Mesothelial cell of epicardium (in vitro differentiated cells): ENCODE measurements at regions not wholly inside any gene's neighbourhood (a gene's known extent, or its start where the extent isn't known, plus 50 kb on each side); places are given as distances from the start of the nearest gene placed in this dataset.
"Not testable (repeated sequence)": the region's sequence is repeated elsewhere in the genome, so short reads cannot be mapped to it uniquely, and the experiment has no call there.

Experiments used
- DNase-seq, 2 experiments: peaks; one replicate each; pipeline ENCODE4 v3.0.0; 2021; ENCODE audit warnings: low spot score in 2 of 2; ENCODE audit not compliant: unreplicated experiment in 2 of 2
- H3K27ac Mint-ChIP-seq: 2 replicates; pipeline ENCODE4 v1.8.0; 2021; ENCODE audit warnings: mixed read lengths
- H3K27me3 Mint-ChIP-seq: 2 replicates; pipeline ENCODE4 v1.8.0; 2021; ENCODE audit warnings: low read depth, mixed read lengths
- H3K36me3 Mint-ChIP-seq: 2 replicates; pipeline ENCODE4 v1.8.0; 2021; ENCODE audit warnings: mixed read lengths
- H3K4me1 Mint-ChIP-seq: 2 replicates; pipeline ENCODE4 v1.8.0; 2021; ENCODE audit warnings: mixed read lengths
- H3K4me3 Mint-ChIP-seq: 2 replicates; pipeline ENCODE4 v1.8.0; 2021; ENCODE audit warnings: mild to moderate bottlenecking, moderate library complexity, mixed read lengths
- H3K9me3 Mint-ChIP-seq: 2 replicates; pipeline ENCODE4 v1.8.0; 2021; ENCODE audit warnings: mixed read lengths
- TF ChIP-seq, protein P1 (sequence below): fragments of 200-600 bp; sonication (generic); IDR thresholded peaks from one replicate; pipeline ENCODE4 v1.5.0; 2021; ENCODE audit warnings: antibody characterized with exemption; ENCODE audit not compliant: unreplicated experiment

GRCh38 chr15:26043018-26043417 is 179.9 kb upstream of the ATP10A start:
- Mint-ChIP-seq H3K36me3 (no peaks in the 10 kb centered on the region), H3K4me3 (no peak overlapping the region)
- TF ChIP-seq, protein P1, sequence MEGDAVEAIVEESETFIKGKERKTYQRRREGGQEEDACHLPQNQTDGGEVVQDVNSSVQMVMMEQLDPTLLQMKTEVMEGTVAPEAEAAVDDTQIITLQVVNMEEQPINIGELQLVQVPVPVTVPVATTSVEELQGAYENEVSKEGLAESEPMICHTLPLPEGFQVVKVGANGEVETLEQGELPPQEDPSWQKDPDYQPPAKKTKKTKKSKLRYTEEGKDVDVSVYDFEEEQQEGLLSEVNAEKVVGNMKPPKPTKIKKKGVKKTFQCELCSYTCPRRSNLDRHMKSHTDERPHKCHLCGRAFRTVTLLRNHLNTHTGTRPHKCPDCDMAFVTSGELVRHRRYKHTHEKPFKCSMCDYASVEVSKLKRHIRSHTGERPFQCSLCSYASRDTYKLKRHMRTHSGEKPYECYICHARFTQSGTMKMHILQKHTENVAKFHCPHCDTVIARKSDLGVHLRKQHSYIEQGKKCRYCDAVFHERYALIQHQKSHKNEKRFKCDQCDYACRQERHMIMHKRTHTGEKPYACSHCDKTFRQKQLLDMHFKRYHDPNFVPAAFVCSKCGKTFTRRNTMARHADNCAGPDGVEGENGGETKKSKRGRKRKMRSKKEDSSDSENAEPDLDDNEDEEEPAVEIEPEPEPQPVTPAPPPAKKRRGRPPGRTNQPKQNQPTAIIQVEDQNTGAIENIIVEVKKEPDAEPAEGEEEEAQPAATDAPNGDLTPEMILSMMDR: no peak

GRCh38 chr15:26038693-26039092 is 175.6 kb upstream of the ATP10A start:
- H3K9me3 Mint-ChIP-seq: peaks cover 16% of the 10 kb centered on the region
- TF ChIP-seq, protein P1: no peak
- H3K4me1 Mint-ChIP-seq: no peaks in the 10 kb centered on the region
- no peaks in the 10 kb centered on the region for H3K36me3 Mint-ChIP-seq
- DNase-seq: no peak
- H3K27ac Mint-ChIP-seq: no peak overlapping the region
- H3K27me3 Mint-ChIP-seq: no peaks in the 10 kb centered on the region
- no peak overlapping the region for H3K4me3 Mint-ChIP-seq

More at GRCh38 chr15:26043018-26043417, 179.9 kb upstream of the ATP10A start:
- no peak for DNase-seq
- Mint-ChIP-seq H3K27ac (no peak overlapping the region), H3K27me3 (peaks cover 6% of the 10 kb centered on the region), H3K9me3 (peaks cover 16% of the 10 kb centered on the region), H3K4me1 (no peaks in the 10 kb centered on the region)

GRCh38 chr15:26037369-26037768 is 174.2 kb upstream of the ATP10A start:
- Mint-ChIP-seq H3K36me3 (no peaks in the 10 kb centered on the region), H3K4me1 (peaks cover 2% of the 10 kb centered on the region), H3K27me3 (no peaks in the 10 kb centered on the region), H3K4me3 (no peak overlapping the region), H3K27ac (no peak overlapping the region), H3K9me3 (peaks cover 16% of the 10 kb centered on the region)
- TF ChIP-seq, protein P1: no peak
- no peak for DNase-seq

GRCh38 chr15:26033493-26033892 is 170.4 kb upstream of the ATP10A start:
- no peak overlapping the region for H3K4me3 Mint-ChIP-seq
- DNase-seq: no peak
- H3K27me3 Mint-ChIP-seq: peaks cover 4% of the 10 kb centered on the region
- no peaks in the 10 kb centered on the region for H3K9me3 Mint-ChIP-seq
- H3K27ac Mint-ChIP-seq: no peak overlapping the region
- peaks cover 6% of the 10 kb centered on the region for H3K4me1 Mint-ChIP-seq
- H3K36me3 Mint-ChIP-seq: no peaks in the 10 kb centered on the region
- TF ChIP-seq, protein P1: no peak

DNA sequence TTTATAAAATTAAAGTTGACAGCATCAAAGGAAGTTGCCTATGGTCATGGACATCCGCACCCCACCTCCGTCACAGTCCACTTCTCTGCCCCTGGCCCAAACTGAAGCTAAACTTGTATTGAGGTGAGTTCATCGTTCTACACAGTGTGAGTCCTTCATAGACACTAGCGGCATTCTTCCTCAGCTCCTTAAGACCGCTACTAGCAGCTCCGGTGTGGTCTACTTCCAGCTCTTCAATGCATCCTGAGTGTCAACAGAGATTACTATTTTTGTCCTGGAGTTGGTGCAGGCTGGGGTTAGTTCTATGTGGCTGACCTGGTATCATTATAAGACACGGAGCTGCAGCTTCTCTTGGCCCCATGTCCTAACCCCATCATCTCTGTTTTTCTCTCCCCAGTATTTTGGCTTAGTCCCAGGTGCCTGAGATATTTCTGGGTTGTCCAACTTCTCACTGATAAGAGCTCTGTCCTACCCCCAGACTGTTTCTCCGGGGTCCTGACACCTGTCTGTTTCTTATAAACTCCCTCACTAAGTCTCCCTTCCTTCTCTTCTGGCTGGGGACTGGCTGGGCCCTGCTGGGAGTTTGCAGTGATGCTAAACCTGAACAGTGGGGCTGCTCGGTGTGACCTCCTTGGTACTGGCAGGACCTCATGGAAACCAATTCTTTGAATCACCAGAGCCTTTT is 169.2 kb upstream of the ATP10A start:
- peaks cover 14% of the 10 kb centered on the region for H3K4me1 Mint-ChIP-seq
- peaks cover 4% of the 10 kb centered on the region for H3K27me3 Mint-ChIP-seq
- TF ChIP-seq, protein P1: no peak
- no peaks in the 10 kb centered on the region for H3K36me3 Mint-ChIP-seq
- H3K27ac Mint-ChIP-seq: no peak overlapping the region
- peak in 1 of 2 experiments; percentile 28 for DNase-seq
- no peaks in the 10 kb centered on the region for H3K9me3 Mint-ChIP-seq
- H3K4me3 Mint-ChIP-seq: no peak overlapping the region

- not testable (repeated sequence) for H3K27me3 Mint-ChIP-seq, H3K27ac Mint-ChIP-seq, H3K4me3 Mint-ChIP-seq, H3K36me3 Mint-ChIP-seq, DNase-seq, H3K9me3 Mint-ChIP-seq
- peaks cover 31% of the 10 kb centered on the region for H3K4me1 Mint-ChIP-seq
Observed at GRCh38 chr15:26029586-26029985, 166.5 kb upstream of the ATP10A start.
